ENCODE measurements at regions not wholly inside any gene's neighbourhood (a gene's known extent, or its start where the extent isn't known, plus 50 kb on each side); places are given as distances from the start of the nearest gene placed in this dataset.

DNA sequence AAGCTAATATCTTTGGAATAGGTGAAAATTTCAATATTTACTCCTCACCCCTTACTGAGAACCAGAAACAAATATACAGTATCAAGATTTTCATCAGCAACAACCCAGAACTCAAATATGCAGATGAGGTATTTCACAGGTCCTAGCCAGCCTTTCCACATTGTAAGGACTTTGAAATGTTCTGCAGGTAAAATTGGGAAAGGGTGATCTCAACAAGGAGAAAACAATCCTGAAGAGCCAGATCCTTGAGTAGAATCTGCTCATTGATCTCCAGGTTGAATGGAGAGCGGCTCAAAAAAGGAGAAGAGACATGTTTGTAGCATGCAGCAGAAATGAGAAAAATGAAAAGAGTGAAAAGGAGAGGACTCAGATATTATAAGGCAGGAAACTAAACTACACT lies 493.3 kb upstream of the NAALADL2 start:
- TF ChIP-seq, protein P1, sequence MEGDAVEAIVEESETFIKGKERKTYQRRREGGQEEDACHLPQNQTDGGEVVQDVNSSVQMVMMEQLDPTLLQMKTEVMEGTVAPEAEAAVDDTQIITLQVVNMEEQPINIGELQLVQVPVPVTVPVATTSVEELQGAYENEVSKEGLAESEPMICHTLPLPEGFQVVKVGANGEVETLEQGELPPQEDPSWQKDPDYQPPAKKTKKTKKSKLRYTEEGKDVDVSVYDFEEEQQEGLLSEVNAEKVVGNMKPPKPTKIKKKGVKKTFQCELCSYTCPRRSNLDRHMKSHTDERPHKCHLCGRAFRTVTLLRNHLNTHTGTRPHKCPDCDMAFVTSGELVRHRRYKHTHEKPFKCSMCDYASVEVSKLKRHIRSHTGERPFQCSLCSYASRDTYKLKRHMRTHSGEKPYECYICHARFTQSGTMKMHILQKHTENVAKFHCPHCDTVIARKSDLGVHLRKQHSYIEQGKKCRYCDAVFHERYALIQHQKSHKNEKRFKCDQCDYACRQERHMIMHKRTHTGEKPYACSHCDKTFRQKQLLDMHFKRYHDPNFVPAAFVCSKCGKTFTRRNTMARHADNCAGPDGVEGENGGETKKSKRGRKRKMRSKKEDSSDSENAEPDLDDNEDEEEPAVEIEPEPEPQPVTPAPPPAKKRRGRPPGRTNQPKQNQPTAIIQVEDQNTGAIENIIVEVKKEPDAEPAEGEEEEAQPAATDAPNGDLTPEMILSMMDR (IDR thresholded peaks at IDR 0.05), result no peak
- TF ChIP-seq POLR2AphosphoS5 (IDR thresholded peaks at IDR 0.05; ENCODE audit: insufficient read depth in 1 of 2, low read depth in 1 of 2) (no peak), POLR2A (IDR thresholded peaks at IDR 0.05) (no peak)

Measured in vagina (tissue), 2 donors.